ENCODE measurements at regions not wholly inside any gene's neighbourhood (a gene's known extent, or its start where the extent isn't known, plus 50 kb on each side); places are given as distances from the start of the nearest gene placed in this dataset.

DNA sequence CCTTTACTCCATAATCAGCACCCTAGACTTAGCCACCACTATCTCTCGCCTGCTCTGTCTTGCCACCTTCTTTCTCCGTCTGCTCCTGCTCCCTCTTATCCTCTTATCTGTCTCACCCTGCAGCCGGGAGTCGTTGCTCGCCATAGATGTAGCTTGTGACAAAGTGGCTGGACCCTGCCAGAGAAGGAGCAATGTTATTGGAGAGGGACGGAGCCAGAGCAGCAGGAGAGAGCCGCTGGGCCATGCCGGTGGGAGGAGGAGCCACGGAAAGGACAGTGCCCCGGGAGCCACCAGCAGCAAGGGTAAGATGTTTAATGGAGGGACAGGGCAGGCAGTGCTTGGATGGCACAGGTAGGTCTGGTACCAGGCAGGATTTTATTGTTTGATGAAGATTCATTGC is 137.3 kb downstream of the SEC61B start:
- no peak for DNase-seq
- Histone ChIP-seq H3K4me3 (no peak overlapping the region), H3K9me3 (no peaks in the 10 kb centered on the region), H3K27me3 (no peaks in the 10 kb centered on the region), H3K4me1 (no peaks in the 10 kb centered on the region), H3K36me3 (no peaks in the 10 kb centered on the region), H3K27ac (no peak overlapping the region)
- no peak for TF ChIP-seq POLR2A (IDR thresholded peaks at IDR 0.05)
- TF ChIP-seq, protein P1, sequence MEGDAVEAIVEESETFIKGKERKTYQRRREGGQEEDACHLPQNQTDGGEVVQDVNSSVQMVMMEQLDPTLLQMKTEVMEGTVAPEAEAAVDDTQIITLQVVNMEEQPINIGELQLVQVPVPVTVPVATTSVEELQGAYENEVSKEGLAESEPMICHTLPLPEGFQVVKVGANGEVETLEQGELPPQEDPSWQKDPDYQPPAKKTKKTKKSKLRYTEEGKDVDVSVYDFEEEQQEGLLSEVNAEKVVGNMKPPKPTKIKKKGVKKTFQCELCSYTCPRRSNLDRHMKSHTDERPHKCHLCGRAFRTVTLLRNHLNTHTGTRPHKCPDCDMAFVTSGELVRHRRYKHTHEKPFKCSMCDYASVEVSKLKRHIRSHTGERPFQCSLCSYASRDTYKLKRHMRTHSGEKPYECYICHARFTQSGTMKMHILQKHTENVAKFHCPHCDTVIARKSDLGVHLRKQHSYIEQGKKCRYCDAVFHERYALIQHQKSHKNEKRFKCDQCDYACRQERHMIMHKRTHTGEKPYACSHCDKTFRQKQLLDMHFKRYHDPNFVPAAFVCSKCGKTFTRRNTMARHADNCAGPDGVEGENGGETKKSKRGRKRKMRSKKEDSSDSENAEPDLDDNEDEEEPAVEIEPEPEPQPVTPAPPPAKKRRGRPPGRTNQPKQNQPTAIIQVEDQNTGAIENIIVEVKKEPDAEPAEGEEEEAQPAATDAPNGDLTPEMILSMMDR (IDR thresholded peaks at IDR 0.05): no peak

- TF ChIP-seq POLR2A (IDR thresholded peaks at IDR 0.05): no peak
- TF ChIP-seq, protein P1 (IDR thresholded peaks at IDR 0.05): no peak
- DNase-seq: no peak
- no peak overlapping the region for H3K4me3 ChIP-seq
- no peaks in the 10 kb centered on the region for H3K9me3 ChIP-seq
- no peak overlapping the region for H3K27ac ChIP-seq
- H3K36me3 ChIP-seq: no peaks in the 10 kb centered on the region
- H3K27me3 ChIP-seq: no peaks in the 10 kb centered on the region
- no peaks in the 10 kb centered on the region for H3K4me1 ChIP-seq
Measured at GRCh38 chr9:99360026-99360425, 137.9 kb downstream of the SEC61B start.

DNA sequence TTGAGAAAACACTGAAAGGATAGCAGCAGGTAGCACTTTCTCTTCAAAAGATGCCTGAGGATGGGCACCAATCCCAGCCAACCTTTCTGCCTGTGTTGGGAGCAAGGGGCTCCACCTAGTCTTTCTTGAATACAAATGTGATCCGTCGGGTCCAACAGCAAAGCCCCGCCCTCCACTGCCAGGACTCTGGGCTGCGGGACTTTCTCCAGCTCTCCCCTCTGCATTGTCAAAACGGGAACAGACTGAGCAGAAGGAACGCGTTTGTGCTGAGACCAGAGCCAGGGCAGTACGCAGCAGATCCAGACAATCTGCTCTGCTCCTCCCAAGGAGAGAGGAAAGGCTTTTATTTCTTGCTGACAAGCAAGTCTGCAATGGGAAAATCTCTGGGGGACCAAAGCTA is 139.7 kb downstream of the SEC61B start:
- Histone ChIP-seq H3K27ac (no peak overlapping the region), H3K9me3 (no peaks in the 10 kb centered on the region), H3K36me3 (no peaks in the 10 kb centered on the region), H3K4me1 (no peaks in the 10 kb centered on the region), H3K27me3 (no peaks in the 10 kb centered on the region), H3K4me3 (no peak overlapping the region)
- TF ChIP-seq POLR2A (IDR thresholded peaks at IDR 0.05): no peak
- TF ChIP-seq, protein P1 (IDR thresholded peaks at IDR 0.05): no peak
- DNase-seq: no peak

GRCh38 chr9:99362321-99362720 is 140.2 kb downstream of the SEC61B start:
- Histone ChIP-seq H3K9me3 (no peaks in the 10 kb centered on the region), H3K27me3 (no peaks in the 10 kb centered on the region), H3K27ac (no peak overlapping the region), H3K4me3 (no peak overlapping the region), H3K4me1 (no peaks in the 10 kb centered on the region), H3K36me3 (no peaks in the 10 kb centered on the region)
- no peak for DNase-seq
- no peak for TF ChIP-seq POLR2A (IDR thresholded peaks at IDR 0.05)
- TF ChIP-seq, protein P1 (IDR thresholded peaks at IDR 0.05): no peak

DNA sequence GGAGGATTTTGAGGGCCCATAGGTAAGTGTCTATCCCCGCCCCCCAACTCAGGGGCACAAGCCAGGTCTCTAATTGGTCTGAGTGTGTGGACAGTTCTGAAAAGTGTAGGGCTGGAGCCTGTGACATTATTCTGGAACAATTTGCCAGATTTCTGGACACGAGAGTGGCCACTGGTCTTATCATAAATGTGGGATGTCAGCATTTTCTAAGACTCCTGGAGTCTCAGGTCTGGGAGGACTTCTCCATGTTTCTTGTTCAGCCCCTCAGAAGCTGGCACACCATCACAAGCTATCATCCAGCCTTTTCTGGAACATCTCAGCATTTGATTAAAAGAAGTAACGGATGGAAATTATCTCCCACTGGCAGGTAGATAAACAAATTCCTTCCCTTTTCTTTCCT is 141.4 kb downstream of the SEC61B start:
- Histone ChIP-seq H3K4me1 (no peaks in the 10 kb centered on the region), H3K9me3 (no peaks in the 10 kb centered on the region), H3K36me3 (no peaks in the 10 kb centered on the region), H3K27ac (no peak overlapping the region), H3K4me3 (no peak overlapping the region), H3K27me3 (no peaks in the 10 kb centered on the region)
- TF ChIP-seq, protein P1 (IDR thresholded peaks at IDR 0.05): no peak
- no peak for TF ChIP-seq POLR2A (IDR thresholded peaks at IDR 0.05)
- no peak for DNase-seq
